H1 (cell line): ENCODE measurements at regions not wholly inside any gene's neighbourhood (a gene's known extent, or its start where the extent isn't known, plus 50 kb on each side); places are given as distances from the start of the nearest gene placed in this dataset.

Experiments used
- BACH1 ChIP-seq: IDR thresholded peaks from 2 replicates; pipeline ENCODE4 v1.6.1; 2012; ENCODE audit warnings: low read length, improper control_type of control experiment
- NRF1 ChIP-seq: IDR thresholded peaks from 2 replicates; pipeline ENCODE4 v1.6.1; 2011; ENCODE audit warnings: mild to moderate bottlenecking, low read depth, low read length, improper control_type of control experiment
- PHF8 ChIP-seq: fragments of 200-600 bp; sonication (generic); conservative IDR thresholded peaks from 2 replicates; pipeline ENCODE4 v1.7.1; 2012; ENCODE audit warnings: low read depth, mild to moderate bottlenecking, inconsistent platforms, low read length, moderate library complexity
- POLR2A ChIP-seq, 2 experiments: IDR thresholded peaks; 1 replicate in 1 of 2; 2 replicates in 1 of 2; pipeline ENCODE4 v1.6.1; 2011; ENCODE audit warnings: low read depth in 2 of 2, low read length in 2 of 2, mild to moderate bottlenecking in 2 of 2; ENCODE audit errors: control extremely low read depth in 1 of 2
- RNF2 ChIP-seq: fragments of 200-900, 300-1000 bp; sonication (generic); IDR thresholded peaks from 2 replicates; pipeline ENCODE4 v1.7.1; 2016; ENCODE audit warnings: borderline replicate concordance, low read depth, mild to moderate bottlenecking, antibody characterized with exemption, low read length; ENCODE audit not compliant: poor library complexity, severe bottlenecking; ENCODE audit errors: missing control alignments

GRCh38 chr12:22792138-22792537 is 167.2 kb downstream of the ETNK1 start (continued):
- TF ChIP-seq RNF2 = no peak
- no peak for TF ChIP-seq BACH1
- TF ChIP-seq NRF1 = no peak
- no peak for TF ChIP-seq POLR2A (IDR thresholded peaks at IDR 0.05; ENCODE audit: control extremely low read depth in 1 of 2, low read depth in 2 of 2, low read length in 2 of 2)
- no peak for TF ChIP-seq PHF8
